ENCODE measurements at regions not wholly inside any gene's neighbourhood (a gene's known extent, or its start where the extent isn't known, plus 50 kb on each side); places are given as distances from the start of the nearest gene placed in this dataset.

GRCh38 chrX:40452031-40452430 is 128.7 kb upstream of the ATP6AP2 start:
- ATAC-seq (replicated peaks) (no peak), DNase-seq (no peak)

DNA sequence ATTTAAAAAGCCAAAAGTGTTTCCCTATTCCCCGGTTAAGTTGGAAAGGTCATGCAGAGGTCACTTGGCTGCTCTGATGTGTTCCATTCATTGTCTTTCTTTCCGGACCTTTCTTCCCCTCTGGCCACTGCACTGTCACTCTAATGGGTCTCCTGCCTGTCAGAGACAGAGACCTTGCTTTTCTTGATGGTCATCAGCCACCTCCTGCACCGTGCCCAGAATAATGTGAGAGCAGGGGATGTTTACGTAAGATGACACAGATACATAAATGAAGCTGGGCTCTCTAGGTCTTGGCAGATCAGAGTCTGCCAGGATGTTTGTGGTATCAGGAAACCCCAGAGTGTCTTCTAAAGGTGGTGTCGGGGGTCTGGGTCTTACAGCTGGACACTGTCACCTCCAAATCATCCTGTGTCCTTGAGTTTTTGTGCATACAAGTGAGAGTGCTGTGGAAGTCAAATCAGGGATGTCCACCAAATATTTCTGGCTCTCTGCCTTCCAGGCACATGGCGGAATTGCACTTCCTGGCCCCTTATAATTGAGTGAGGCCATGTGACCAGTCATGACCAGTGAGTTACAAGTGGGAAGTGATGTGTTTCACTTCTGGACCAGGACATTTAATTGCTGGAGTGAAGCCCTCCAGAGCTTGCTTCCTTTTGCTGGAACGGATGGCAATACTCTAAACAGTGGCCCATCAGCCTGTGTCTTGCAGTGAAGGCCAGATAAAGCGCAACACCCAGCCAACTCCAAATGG is 130.6 kb upstream of the ATP6AP2 start:
- no peak for DNase-seq

More at GRCh38 chrX:40452031-40452430, 128.7 kb upstream of the ATP6AP2 start:
- Mint-ChIP-seq H3K27me3 (peaks cover 0 to 9% of the 10 kb centered on the region in 2 donors), H3K4me1 (no peaks in the 10 kb centered on the region), H3K27ac (no peak overlapping the region), H3K9me3 (peaks cover 3 to 7% of the 10 kb centered on the region in 2 donors), H3K36me3 (no peaks in the 10 kb centered on the region), H3K4me3 (no peak overlapping the region)

GRCh38 chrX:40449396-40449795 is 131.4 kb upstream of the ATP6AP2 start:
- no peak for DNase-seq
- H3K9me3 Mint-ChIP-seq: no peaks in the 10 kb centered on the region
- no peak overlapping the region for H3K4me3 Mint-ChIP-seq
- H3K27ac Mint-ChIP-seq: no peak overlapping the region
- H3K4me1 Mint-ChIP-seq: peaks cover 0 to 3% of the 10 kb centered on the region in 2 donors
- no peaks in the 10 kb centered on the region for H3K36me3 Mint-ChIP-seq
- ATAC-seq (replicated peaks): no peak
- H3K27me3 Mint-ChIP-seq: peaks cover 0 to 9% of the 10 kb centered on the region in 2 donors

More for the DNA sequence above, 130.6 kb upstream of the ATP6AP2 start:
- ATAC-seq (replicated peaks): no peak
- Mint-ChIP-seq H3K9me3 (peaks cover 0 to under 1% of the 10 kb centered on the region in 2 donors), H3K4me3 (no peak overlapping the region), H3K4me1 (peaks cover 0 to 3% of the 10 kb centered on the region in 2 donors), H3K36me3 (no peaks in the 10 kb centered on the region), H3K27ac (no peak overlapping the region), H3K27me3 (peaks cover 0 to 9% of the 10 kb centered on the region in 2 donors)

GRCh38 chrX:40448793-40449192 is 132.0 kb upstream of the ATP6AP2 start:
- no peak overlapping the region for H3K27ac Mint-ChIP-seq
- H3K4me1 Mint-ChIP-seq: peaks cover 0 to 3% of the 10 kb centered on the region in 2 donors
- H3K36me3 Mint-ChIP-seq: no peaks in the 10 kb centered on the region
- H3K9me3 Mint-ChIP-seq: no peaks in the 10 kb centered on the region
- no peak for DNase-seq
- H3K27me3 Mint-ChIP-seq: peaks cover 0 to 5% of the 10 kb centered on the region in 2 donors
- H3K4me3 Mint-ChIP-seq: no peak overlapping the region
- no peak for ATAC-seq (replicated peaks)

DNA sequence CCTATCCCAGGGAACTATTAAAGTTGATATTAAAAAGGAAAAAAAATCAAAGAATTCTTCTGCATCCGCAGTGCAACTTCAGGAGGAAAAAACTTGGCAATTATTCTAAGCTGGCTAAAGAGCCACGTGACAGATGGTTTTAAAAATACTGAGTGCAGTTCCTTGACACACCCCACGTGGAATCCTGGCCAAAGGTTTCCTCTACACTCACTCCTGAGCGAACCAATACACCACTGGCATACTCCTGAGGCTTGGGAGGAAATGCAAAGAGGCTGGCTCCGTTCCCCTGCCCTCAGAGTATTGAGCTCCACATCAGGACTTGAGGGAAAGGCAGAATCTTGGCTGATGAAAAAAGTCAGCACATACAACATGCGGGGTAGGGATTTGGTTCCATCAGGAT is 133.8 kb upstream of the ATP6AP2 start:
- H3K36me3 Mint-ChIP-seq: no peaks in the 10 kb centered on the region
- no peaks in the 10 kb centered on the region for H3K9me3 Mint-ChIP-seq
- H3K4me3 Mint-ChIP-seq: no peak overlapping the region
- no peak for ATAC-seq (replicated peaks)
- no peak for DNase-seq
- H3K4me1 Mint-ChIP-seq: peaks cover 3 to 6% of the 10 kb centered on the region in 2 donors
- H3K27ac Mint-ChIP-seq: no peak overlapping the region
- peaks cover 0 to 4% of the 10 kb centered on the region in 2 donors for H3K27me3 Mint-ChIP-seq

DNA sequence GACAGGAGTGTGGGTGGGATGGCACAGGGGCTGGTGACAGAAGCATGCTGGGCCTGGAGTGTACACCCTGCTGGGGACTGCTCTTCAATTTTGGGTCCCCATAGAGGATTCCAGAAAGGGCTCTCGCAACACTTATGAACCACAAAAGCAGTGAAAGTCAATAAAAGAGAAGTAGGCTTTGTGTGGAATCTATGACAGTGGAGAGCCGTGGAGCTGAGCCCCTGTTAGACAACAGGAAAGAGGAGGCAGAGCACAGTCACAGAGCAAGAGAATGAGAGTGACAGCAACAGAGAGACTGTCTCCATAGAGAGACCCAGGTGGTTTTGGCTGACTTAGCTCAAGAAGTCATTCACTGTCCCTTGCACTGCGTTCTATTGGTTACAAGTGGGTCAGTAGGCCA is 135.1 kb upstream of the ATP6AP2 start:
- no peak overlapping the region for H3K27ac Mint-ChIP-seq
- no peaks in the 10 kb centered on the region for H3K36me3 Mint-ChIP-seq
- peaks cover 3 to 6% of the 10 kb centered on the region in 2 donors for H3K4me1 Mint-ChIP-seq
- no peaks in the 10 kb centered on the region for H3K9me3 Mint-ChIP-seq
- H3K27me3 Mint-ChIP-seq: peaks cover 0 to 3% of the 10 kb centered on the region in 2 donors
- peak; percentile 33 to 60 for ATAC-seq (replicated peaks)
- no peak overlapping the region for H3K4me3 Mint-ChIP-seq
- no peak for DNase-seq

- H3K4me3 Mint-ChIP-seq: no peak overlapping the region
- H3K27ac Mint-ChIP-seq: no peak overlapping the region
- H3K9me3 Mint-ChIP-seq: no peaks in the 10 kb centered on the region
- DNase-seq (no peak), ATAC-seq (replicated peaks) (no peak)
- H3K27me3 Mint-ChIP-seq: peaks cover 0 to 3% of the 10 kb centered on the region in 2 donors
- H3K4me1 Mint-ChIP-seq: peaks cover 3 to 6% of the 10 kb centered on the region in 2 donors
- no peaks in the 10 kb centered on the region for H3K36me3 Mint-ChIP-seq
These were observed 135.8 kb upstream of the ATP6AP2 start for GRCh38 chrX:40444798-40445496.

DNA sequence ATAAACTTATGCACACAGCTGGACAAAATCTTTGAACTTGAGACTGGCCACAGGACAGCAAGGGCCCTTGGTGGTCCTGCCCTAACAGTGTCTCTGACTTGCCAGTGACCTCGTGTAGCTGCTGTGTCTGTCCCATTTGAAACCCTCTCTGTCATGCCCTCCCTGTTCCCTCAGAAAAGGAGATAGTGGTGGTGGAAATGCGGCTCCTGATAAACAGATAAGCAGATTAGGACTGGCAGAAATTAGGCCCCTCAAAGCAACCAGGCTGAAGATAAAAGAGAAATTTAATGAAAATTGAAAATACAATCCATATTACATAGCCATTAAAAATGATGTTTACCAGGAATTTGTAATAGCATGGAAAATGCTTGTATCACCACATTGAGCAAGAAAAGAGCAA is 136.6 kb upstream of the ATP6AP2 start:
- no peak overlapping the region for H3K4me3 Mint-ChIP-seq
- ATAC-seq (replicated peaks): no peak
- H3K36me3 Mint-ChIP-seq: no peaks in the 10 kb centered on the region

DNA sequence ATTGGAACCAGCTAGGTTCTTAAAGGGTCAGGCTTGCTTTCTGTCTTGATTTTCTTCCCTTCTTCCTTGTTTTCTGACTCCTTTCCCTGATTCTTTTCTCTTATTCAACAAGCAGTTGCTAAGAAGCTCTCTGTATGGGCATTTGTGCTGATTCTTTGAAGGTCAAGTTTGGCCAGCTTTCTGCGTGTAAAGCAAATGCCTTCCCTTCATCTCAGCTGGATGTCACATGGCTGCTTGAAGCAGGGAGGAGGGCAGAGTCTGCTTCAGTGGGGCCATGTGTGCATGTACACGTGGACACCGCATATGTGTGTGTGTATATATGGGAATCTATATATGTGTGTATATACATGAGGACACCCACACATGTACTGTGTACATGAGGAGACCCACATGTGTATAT is 139.9 kb upstream of the ATP6AP2 start:
- DNase-seq (no peak), ATAC-seq (replicated peaks) (no peak)
- peaks cover 0 to 16% of the 10 kb centered on the region in 2 donors for H3K27me3 Mint-ChIP-seq
- H3K36me3 Mint-ChIP-seq: no peaks in the 10 kb centered on the region
- H3K27ac Mint-ChIP-seq: no peak overlapping the region
- H3K4me3 Mint-ChIP-seq: no peak overlapping the region
- no peaks in the 10 kb centered on the region for H3K9me3 Mint-ChIP-seq
- peaks cover 3 to 6% of the 10 kb centered on the region in 2 donors for H3K4me1 Mint-ChIP-seq

More for the DNA sequence above, 136.6 kb upstream of the ATP6AP2 start:
- Mint-ChIP-seq H3K4me1 (peaks cover 3 to 6% of the 10 kb centered on the region in 2 donors), H3K27ac (no peak overlapping the region), H3K9me3 (no peaks in the 10 kb centered on the region), H3K27me3 (peaks cover 0 to 3% of the 10 kb centered on the region in 2 donors)
- DNase-seq: no peak

DNA sequence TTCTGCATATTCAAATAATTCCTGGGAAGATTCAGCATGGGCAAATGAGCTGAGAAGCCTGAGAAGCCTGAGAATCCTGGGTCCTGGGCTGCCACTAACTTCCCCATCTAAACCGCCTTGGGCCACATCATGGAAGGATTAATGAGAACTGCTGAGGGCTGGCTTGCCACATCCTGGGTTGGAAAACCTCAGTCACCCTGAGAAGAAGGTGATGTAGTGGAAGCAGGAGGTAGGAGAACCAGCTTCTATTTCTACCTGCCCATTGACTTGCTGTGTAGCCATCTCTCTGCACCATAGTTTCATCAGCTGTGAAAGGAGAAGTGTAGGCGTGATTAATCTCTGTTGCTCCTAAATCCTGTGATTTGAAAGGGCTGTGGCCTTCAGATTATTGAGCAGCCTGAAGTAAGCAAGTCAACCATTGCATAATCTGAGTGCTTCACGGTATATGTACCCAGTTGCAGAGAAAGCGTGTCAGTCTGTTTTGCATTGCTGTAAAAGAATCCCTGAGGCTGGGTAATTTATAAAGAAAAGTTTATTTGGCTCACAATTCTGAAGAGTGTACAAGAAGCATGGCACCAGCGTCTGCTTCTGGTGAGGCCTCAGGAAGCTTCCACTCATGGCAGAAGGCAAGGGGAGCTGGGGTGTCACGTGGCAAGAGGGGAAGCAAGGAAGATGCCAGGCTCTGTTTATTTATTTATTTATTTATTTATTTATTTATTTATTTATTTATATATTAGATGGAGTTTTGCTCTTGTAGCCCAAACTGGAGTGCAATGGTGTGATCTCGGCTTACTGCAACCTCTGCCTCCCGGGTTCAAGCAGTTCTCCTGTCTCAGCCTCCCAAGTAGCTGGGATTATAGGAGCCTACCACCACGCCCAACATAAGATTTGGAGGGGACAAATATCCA is 140.9 kb upstream of the ATP6AP2 start:
- Mint-ChIP-seq H3K4me3 (no peak overlapping the region), H3K36me3 (no peaks in the 10 kb centered on the region), H3K9me3 (no peaks in the 10 kb centered on the region), H3K27me3 (peaks cover 0 to 16% of the 10 kb centered on the region in 2 donors), H3K27ac (no peak overlapping the region), H3K4me1 (peaks cover 0 to 6% of the 10 kb centered on the region in 2 donors)
- DNase-seq: no peak
- ATAC-seq (replicated peaks): peak in 1 of 2 donors; percentile 27

- no peaks in the 10 kb centered on the region for H3K36me3 Mint-ChIP-seq
- no peak overlapping the region for H3K4me3 Mint-ChIP-seq
- peaks cover 0 to 21% of the 10 kb centered on the region in 2 donors for H3K27me3 Mint-ChIP-seq
- H3K4me1 Mint-ChIP-seq: no peaks in the 10 kb centered on the region
- H3K9me3 Mint-ChIP-seq: no peaks in the 10 kb centered on the region
- ATAC-seq (replicated peaks) (no peak), DNase-seq (no peak)
- no peak overlapping the region for H3K27ac Mint-ChIP-seq
These were observed 143.4 kb upstream of the ATP6AP2 start for GRCh38 chrX:40437348-40437747.

DNA sequence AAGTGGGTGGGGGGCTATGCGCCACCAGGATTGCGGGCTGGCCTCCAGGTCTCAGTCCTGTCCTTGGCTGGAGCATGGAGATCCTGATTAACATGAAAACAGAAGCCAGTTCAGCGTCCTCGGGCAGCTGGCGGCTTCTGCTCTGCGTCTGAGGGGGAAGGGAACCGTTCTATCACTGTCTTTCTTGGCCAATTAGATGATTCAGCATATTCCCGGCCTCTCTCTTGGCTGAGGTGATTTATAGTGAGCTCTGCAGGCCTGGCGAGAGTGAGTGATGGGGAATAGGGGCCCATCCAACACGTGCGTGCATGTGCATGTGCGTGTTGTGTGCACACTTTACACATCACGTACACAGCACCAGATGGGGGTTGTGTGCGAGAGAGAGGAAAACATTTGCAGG is 145.8 kb upstream of the ATP6AP2 start:
- Mint-ChIP-seq H3K4me3 (peak overlapping the region in 1 of 2 donors; percentile 44), H3K4me1 (peaks cover 0 to 6% of the 10 kb centered on the region in 2 donors), H3K27ac (no peak overlapping the region), H3K27me3 (peaks cover 0 to 17% of the 10 kb centered on the region in 2 donors), H3K36me3 (peaks cover 0 to 6% of the 10 kb centered on the region in 2 donors), H3K9me3 (peaks cover 4% of the 10 kb centered on the region in 2 donors)
- ATAC-seq (replicated peaks): no peak
- DNase-seq: no peak

- Mint-ChIP-seq H3K9me3 (peaks cover 4% of the 10 kb centered on the region in 2 donors), H3K4me3 (no peak overlapping the region), H3K36me3 (peaks cover 0 to 6% of the 10 kb centered on the region in 2 donors), H3K27ac (no peak overlapping the region), H3K4me1 (peaks cover 0 to 6% of the 10 kb centered on the region in 2 donors), H3K27me3 (peaks cover 0 to 17% of the 10 kb centered on the region in 2 donors)
- ATAC-seq (replicated peaks) (no peak), DNase-seq (no peak)
These were observed 146.3 kb upstream of the ATP6AP2 start for GRCh38 chrX:40434443-40434842.

DNA sequence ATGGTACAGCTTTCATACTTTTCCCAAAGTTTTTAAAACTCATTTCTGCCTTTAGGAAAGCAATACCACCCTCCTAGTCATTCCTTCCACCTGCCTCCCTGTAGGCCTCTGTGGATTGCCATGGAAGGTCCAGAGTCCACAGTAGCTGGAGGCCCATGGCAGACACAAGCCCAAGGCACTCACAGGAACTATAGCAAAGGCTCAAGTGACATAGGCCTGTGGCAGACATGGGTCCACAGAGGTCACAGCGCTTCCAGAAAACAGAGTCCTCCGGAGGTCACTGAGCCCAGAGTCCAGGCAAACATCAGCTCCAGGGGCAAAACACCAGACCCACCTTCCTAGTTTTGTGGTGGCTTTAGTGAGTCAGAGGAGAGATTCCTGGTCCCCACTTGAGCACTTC is 147.6 kb upstream of the ATP6AP2 start:
- H3K27me3 Mint-ChIP-seq: peaks cover 0 to 14% of the 10 kb centered on the region in 2 donors
- H3K27ac Mint-ChIP-seq: no peak overlapping the region
- H3K4me1 Mint-ChIP-seq: peaks cover 0 to 6% of the 10 kb centered on the region in 2 donors
- no peak for ATAC-seq (replicated peaks)
- H3K9me3 Mint-ChIP-seq: peaks cover 4% of the 10 kb centered on the region in 2 donors
- peaks cover 0 to 6% of the 10 kb centered on the region in 2 donors for H3K36me3 Mint-ChIP-seq
- DNase-seq: no peak
- H3K4me3 Mint-ChIP-seq: no peak overlapping the region

All from stimulated activated naive B cell treated with anti-CD40 and anti-IgM and Interleukin-4, amounts not matched to agents 10 μg/mL and 1 μg/mL and 100 μg/mL, for 72 hours (primary cell).